Stimulated activated CD8-positive, alpha-beta memory T cell treated with anti-CD3 and anti-CD28 coated beads, Interleukin-4, amount 100 ng/mL, for 4 hours (primary cell): ENCODE measurements at regions not wholly inside any gene's neighbourhood (a gene's known extent, or its start where the extent isn't known, plus 50 kb on each side); places are given as distances from the start of the nearest gene placed in this dataset.
"Not testable (repeated sequence)": the region's sequence is repeated elsewhere in the genome, so short reads cannot be mapped to it uniquely, and the experiment has no call there.

Experiments used
- DNase-seq, 2 donors: peaks; one replicate each; pipeline ENCODE4 v3.0.0-alpha.2; 2020; ENCODE audit warnings: low read depth in 2 of 2, low spot score in 1 of 2

- peak; percentile 13 to 35 for DNase-seq
Observed at GRCh38 chr2:113551637-113552318, 53.3 kb downstream of the FOXD4L1 start.

GRCh38 chr2:113559820-113560219, 61.4 kb downstream of the FOXD4L1 start:
- not testable (repeated sequence) for DNase-seq

GRCh38 chr2:113562662-113563061, 64.2 kb downstream of the FOXD4L1 start:
- not testable (repeated sequence) for DNase-seq

GRCh38 chr2:113566674-113567480, 60.2 kb upstream of the RABL2A start:
- DNase-seq = not testable (repeated sequence)

GRCh38 chr2:113567481-113567849, 59.6 kb upstream of the RABL2A start:
- not testable (repeated sequence) for DNase-seq

- DNase-seq = not testable (repeated sequence)
Observed at GRCh38 chr2:113568231-113568630, 58.8 kb upstream of the RABL2A start.

GRCh38 chr2:113570082-113570481, 57.0 kb upstream of the RABL2A start:
- not testable (repeated sequence) for DNase-seq

GRCh38 chr2:113570509-113571009, 56.5 kb upstream of the RABL2A start:
- DNase-seq = not testable (repeated sequence)

GRCh38 chr2:113571482-113572068, 55.5 kb upstream of the RABL2A start:
- not testable (repeated sequence) for DNase-seq

GRCh38 chr2:113575721-113576120, 51.3 kb upstream of the RABL2A start:
- DNase-seq = not testable (repeated sequence)

GRCh38 chr2:113576353-113576752, 50.7 kb upstream of the RABL2A start:
- DNase-seq = not testable (repeated sequence)
